GM12891 (cell line): ENCODE measurements at regions not wholly inside any gene's neighbourhood (a gene's known extent, or its start where the extent isn't known, plus 50 kb on each side); places are given as distances from the start of the nearest gene placed in this dataset.

Experiments
- DNase-seq: peaks from one replicate; pipeline ENCODE4 v3.0.0; 2011; ENCODE audit warnings: low spot score; ENCODE audit not compliant: insufficient read length
- FAIRE-seq: peaks from 2 replicates; lab custom pipeline; 2011; peaks lifted over from hg19 to GRCh38; lab: Jason Lieb, UNC
- PAX5 ChIP-seq: IDR thresholded peaks from 2 replicates; pipeline ENCODE4 v1.6.1; 2011; ENCODE audit warnings: low read length, moderate library complexity, mild to moderate bottlenecking; ENCODE audit not compliant: insufficient read depth, severe bottlenecking
- POLR2A ChIP-seq: IDR thresholded peaks from 2 replicates; pipeline ENCODE4 v1.6.1; 2011; ENCODE audit warnings: low read depth, low read length, control low read depth
- POLR2AphosphoS5 ChIP-seq: IDR thresholded peaks from 2 replicates; pipeline ENCODE4 v1.6.1; 2011; ENCODE audit warnings: low read depth, low read length, control low read depth
- POU2F2 ChIP-seq: IDR thresholded peaks from 2 replicates; pipeline ENCODE4 v1.6.1; 2011; ENCODE audit warnings: low read depth, mild to moderate bottlenecking, control low read depth, low read length, moderate library complexity
- SPI1 ChIP-seq: IDR thresholded peaks from 2 replicates; pipeline ENCODE4 v1.6.1; 2011; ENCODE audit warnings: low read depth, low read length, control low read depth
- TAF1 ChIP-seq: IDR thresholded peaks from 2 replicates; pipeline ENCODE4 v1.6.1; 2011; ENCODE audit warnings: low read depth, low read length, control low read depth

DNA sequence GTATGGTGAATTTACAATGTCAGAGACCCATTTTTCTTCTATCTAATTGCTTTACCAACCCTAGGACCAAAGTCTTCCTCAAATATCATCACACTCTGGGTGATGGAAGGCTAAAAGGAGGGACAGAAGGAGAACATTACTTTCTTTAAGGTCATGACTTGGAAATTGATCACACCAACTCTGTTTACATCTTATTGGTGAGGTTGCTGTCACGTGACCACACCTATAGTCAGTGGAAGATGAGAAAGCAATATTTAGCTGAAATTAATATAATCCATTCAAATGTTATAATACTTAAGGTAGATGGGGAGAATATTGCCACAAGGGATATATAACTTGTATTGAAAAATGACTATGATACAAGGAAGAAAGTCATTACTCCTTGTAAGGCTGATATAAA, 183.6 kb upstream of the SMIM30 start:
- TF ChIP-seq POLR2A, result no peak
- TF ChIP-seq POU2F2, result no peak
- no peak for TF ChIP-seq SPI1
- no peak for TF ChIP-seq POLR2AphosphoS5
- no peak for TF ChIP-seq PAX5
- TF ChIP-seq TAF1, result no peak
- DNase-seq, result no peak
- FAIRE-seq, result no peak

DNA sequence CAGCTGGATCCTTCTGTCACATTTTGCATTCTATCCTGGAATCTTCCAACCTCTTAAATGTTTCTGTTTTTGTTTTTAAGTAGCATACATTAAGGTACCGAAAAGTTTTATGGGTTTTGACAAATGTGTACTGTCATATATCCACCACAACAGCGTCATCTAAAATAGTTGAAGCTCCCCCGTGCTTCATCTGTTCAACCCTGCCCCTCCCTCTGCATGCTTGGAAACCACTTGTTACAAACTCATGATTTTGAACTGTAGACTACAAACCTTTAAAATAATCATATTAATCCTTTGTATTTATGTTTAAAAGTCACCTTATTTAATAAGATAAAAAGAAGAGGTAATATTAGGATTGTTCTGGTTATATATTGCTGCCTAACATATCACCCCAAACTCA, 182.8 kb upstream of the SMIM30 start:
- TF ChIP-seq POU2F2 (no peak), PAX5 (no peak), POLR2A (no peak), SPI1 (no peak), TAF1 (no peak), POLR2AphosphoS5 (no peak)
- DNase-seq, result no peak
- FAIRE-seq, result no peak

DNA sequence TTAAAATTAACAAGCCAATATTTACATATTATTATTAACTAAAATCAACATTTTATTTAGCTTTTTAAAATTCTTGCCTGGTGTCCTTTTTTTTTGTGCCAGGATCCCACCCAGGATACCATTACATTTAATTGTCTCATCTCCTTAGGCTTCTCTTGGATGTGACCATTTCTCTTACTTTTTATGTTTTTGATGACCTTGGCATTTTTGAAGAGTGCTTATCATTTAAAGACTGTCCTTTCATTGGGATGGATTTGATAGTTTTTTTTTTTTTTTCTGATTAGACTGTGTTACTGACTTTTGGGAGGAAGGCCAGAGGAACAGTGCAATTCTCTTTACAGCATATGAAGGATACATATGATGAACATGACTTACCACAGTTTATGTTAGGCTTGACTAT, 181.4 kb upstream of the SMIM30 start:
- no peak for DNase-seq
- no peak for FAIRE-seq
- TF ChIP-seq POLR2AphosphoS5, result no peak
- no peak for TF ChIP-seq SPI1
- TF ChIP-seq POU2F2, result no peak

DNA sequence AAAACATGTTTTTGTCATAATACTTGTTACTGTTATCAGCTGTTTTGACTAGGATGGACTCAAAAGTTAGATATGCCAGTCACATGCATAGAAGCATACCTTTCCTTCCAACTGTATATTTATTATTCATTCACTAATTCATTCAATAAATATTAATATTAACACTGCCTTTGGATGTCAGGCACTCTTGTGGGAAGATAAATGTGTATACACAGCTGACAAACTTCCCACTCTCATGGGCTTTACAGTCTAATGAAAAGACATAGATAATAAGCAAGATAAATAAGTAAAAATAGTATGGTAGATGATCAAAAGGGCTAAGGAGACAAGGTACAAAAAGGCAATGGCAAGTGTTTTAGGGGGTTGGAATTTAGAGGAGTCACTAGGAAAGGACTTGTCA, 180.1 kb upstream of the SMIM30 start:
- TF ChIP-seq PAX5 (no peak), POLR2AphosphoS5 (no peak), POLR2A (no peak), SPI1 (no peak), POU2F2 (no peak), TAF1 (no peak)
- DNase-seq (no peak), FAIRE-seq (no peak)

DNA sequence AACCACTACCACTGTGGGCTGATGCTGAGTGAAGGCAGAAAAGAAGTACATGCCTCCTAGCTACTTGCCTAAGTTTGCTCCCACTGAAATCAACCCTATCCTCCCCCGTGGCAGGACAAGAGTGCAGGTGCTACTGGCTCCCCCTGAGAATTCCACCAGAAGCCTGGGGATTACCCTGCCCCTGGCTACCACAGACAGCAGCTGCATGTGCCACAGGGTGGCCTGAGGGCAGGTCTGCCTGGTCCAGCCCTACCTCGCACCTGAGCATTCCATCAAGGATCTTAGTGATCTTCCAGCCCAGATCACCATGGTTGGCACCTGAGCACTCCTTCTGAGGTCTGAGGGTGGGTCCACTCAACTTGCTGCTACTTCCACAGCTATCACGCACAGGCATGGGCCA, 176.4 kb upstream of the SMIM30 start:
- DNase-seq, result no peak
- no peak for TF ChIP-seq POLR2A
- no peak for TF ChIP-seq TAF1
- TF ChIP-seq POLR2AphosphoS5, result no peak
- no peak for TF ChIP-seq POU2F2
- TF ChIP-seq PAX5, result no peak
- TF ChIP-seq SPI1, result no peak
- FAIRE-seq, result no peak

DNA sequence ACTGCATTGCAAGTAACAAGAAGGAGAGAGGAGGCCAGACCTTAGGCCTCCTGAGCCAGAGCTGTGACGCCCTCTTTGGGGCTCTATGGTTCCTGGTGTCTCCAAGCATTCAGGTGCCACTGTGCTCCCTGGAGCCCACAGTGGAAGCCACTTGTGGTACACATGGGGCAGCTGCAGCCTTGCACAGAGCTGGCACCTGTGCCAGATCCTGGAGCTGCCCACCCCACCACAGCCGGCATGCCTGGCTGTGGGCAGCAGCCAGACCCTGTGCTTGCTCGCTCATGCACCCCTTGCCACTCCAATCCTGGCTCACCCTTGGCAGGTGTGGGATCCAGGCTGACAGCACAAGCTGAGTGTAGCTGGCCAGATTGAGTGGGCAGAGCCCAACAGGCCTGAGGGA, 173.8 kb upstream of the SMIM30 start:
- FAIRE-seq (no peak), DNase-seq (no peak)
- TF ChIP-seq POLR2AphosphoS5 (no peak), PAX5 (no peak), POLR2A (no peak), TAF1 (no peak), POU2F2 (no peak), SPI1 (no peak)

- FAIRE-seq, result no peak
- TF ChIP-seq POLR2A, result no peak
- no peak for DNase-seq
Measured at GRCh38 chr7:113291058-113291457, 172.7 kb upstream of the SMIM30 start.

DNA sequence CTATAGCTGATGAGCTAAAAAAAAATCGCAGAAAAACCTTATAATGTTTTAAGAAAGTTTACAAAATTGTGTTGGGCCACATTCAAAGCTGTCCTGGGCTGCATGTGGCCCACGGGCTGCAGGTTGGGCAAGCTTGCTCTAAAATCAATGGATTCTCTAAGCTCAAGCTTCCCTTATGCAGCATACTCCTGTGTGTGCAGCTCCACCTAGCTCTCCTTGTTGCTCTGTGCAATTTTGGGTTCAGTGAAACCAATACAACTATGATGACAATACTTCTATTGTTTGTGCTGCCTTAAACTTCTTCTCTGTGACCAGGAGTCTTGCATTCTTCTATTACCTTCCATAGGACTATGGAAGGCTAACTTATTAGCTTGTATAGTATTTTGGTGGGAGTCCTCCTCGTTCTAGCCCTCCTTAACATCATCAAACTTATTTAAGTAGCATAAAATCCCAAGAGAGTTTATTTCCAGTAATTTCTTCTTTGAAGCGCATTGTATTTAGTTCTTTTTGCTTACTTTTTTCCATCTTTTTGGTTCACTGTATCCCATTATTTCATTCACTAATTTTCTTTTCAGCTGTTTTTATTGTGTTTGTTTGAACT, 170.9 kb upstream of the SMIM30 start:
- TF ChIP-seq POLR2AphosphoS5 (no peak), SPI1 (no peak), POU2F2 (no peak), PAX5 (no peak), POLR2A (no peak), TAF1 (no peak)
- peak; percentile 11 for DNase-seq
- FAIRE-seq, result no peak

- TF ChIP-seq SPI1 (no peak), TAF1 (no peak), POU2F2 (no peak), POLR2AphosphoS5 (no peak), POLR2A (no peak), PAX5 (no peak)
- no peak for FAIRE-seq
- DNase-seq, result no peak
Measured at GRCh38 chr7:113285411-113285810, 167.1 kb upstream of the SMIM30 start.

DNA sequence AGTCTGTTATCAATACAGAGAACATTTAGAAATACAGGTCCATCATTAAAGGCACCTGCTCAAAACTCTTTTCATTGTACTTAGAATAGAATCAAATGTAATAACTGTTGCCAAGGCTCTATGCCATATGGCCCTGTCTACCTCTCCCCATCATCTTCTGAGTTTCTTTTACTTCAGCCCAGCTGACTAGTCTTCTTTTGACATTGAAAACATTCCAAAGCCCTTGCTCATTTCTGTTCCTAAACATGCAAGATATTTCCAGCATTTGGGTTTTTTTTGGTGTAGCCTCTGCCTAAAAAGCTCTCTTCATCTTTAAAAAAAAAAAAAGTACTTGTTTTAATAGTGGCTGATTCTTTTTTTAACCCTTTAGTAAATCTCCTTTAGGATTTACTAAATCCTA, 165.5 kb upstream of the SMIM30 start:
- TF ChIP-seq POU2F2 (no peak), TAF1 (no peak), PAX5 (no peak)
- FAIRE-seq (no peak), DNase-seq (no peak)

DNA sequence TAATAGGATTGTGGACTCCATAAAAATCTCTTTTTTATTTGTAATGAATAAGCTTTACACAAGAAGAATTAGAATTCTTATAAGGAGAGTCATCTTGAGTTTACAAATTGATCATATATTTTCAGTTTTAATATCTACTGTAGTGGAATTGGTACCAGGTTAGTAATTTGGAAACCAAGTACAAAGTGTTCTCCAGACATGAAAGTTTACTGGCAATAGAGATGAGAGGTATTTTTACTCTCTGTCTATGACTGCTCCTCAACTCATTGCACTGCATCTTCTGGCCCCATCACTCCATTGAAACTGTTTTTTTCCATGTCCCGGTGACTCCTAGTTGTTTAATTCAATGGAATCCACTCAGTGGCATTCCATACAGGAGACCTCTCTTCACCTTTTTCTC, 164.5 kb upstream of the SMIM30 start:
- TF ChIP-seq POU2F2 (no peak), SPI1 (no peak), TAF1 (no peak)
- no peak for FAIRE-seq
- DNase-seq, result no peak

DNA sequence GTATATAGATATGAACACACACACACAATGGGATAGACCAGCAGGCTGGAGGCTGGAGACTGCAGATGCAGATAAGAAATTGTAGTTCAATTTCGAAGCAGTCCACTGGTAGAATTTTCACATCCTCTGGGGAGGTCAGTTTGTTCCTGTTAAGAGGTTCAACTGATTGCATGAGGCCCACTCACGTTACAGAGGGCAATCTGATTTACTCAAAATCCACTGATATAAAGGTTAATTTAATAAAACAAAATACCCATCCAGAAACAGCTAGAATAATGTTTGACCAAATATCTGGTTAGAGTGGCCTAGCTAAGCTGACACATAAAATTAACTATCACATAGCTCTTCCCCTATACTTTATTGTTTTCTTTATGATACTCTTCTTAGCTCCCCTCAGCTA, 162.9 kb upstream of the SMIM30 start:
- TF ChIP-seq POU2F2, result no peak
- TF ChIP-seq PAX5, result no peak
- TF ChIP-seq SPI1, result no peak
- no peak for TF ChIP-seq TAF1
- TF ChIP-seq POLR2A, result no peak
- TF ChIP-seq POLR2AphosphoS5, result no peak
- DNase-seq, result no peak
- FAIRE-seq, result no peak
